Jurkat, Clone E6-1 (cell line): ENCODE measurements at regions not wholly inside any gene's neighbourhood (a gene's known extent, or its start where the extent isn't known, plus 50 kb on each side); places are given as distances from the start of the nearest gene placed in this dataset.

Source experiments
- DNase-seq: peaks from one replicate; pipeline ENCODE4 v3.0.0-alpha.2; 2011; ENCODE audit warnings: low read depth, low spot score
- H3K4me3 ChIP-seq: 2 replicates; pipeline ENCODE4 v1.5.1; 2011; ENCODE audit warnings: mild to moderate bottlenecking, low read length, control low read depth, moderate library complexity

DNA sequence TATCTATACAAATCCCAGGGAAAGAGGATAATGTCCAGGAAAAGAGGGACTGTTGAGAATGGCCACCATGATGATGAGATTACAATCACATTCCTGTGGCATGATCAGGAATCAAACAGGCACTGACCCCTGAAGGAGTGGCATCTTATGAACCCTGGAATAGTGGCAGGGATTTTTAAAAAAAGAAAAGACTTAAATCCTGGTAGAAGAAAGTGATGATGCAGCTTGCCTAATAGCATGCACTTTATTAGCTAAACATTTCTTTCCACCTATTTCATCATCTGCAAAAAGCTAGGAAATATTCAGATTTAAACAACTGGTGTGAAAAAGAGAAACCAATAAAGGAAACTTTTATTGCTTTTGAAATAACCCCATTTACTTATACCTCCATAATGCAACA lies 87.2 kb upstream of the FSHR start:
- no peak for DNase-seq
- H3K4me3 ChIP-seq = no peak overlapping the region

DNA sequence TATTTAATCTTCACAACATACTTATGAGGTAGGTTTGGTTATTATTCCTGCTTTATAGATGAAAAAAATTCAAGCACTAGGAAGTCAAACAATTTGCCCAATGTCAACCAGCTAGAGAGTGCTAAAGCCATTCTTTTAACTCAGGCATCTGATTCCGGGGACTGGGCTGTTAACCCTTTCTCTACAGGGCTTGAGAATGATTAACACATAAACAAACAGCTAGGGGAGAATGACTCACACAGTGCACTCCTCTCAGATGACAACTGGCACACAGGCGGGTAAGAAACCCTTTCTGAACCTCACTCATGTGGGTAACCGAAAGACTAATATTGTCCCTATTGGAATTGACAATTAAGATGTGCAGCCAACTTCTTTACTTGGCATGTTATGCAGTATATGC lies 86.3 kb upstream of the FSHR start:
- H3K4me3 ChIP-seq = no peak overlapping the region
- no peak for DNase-seq

DNA sequence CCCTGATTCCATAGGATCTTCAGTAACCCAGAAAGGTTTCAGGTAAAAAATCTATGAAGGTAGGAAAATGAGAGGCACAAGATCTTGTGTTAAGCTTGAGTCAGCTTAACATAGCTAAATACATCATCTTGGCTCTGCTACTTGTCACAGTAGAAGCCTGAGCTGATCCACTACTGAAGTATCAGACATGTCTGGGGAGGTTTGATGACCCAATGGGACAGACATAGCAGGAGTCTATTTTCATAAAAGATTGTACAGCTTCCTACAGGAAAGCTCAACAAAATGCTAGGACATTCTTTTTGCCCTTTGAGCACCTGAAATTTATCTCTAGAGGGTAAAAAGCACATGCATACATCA lies 84.3 kb upstream of the FSHR start:
- H3K4me3 ChIP-seq = no peak overlapping the region
- DNase-seq = no peak

DNA sequence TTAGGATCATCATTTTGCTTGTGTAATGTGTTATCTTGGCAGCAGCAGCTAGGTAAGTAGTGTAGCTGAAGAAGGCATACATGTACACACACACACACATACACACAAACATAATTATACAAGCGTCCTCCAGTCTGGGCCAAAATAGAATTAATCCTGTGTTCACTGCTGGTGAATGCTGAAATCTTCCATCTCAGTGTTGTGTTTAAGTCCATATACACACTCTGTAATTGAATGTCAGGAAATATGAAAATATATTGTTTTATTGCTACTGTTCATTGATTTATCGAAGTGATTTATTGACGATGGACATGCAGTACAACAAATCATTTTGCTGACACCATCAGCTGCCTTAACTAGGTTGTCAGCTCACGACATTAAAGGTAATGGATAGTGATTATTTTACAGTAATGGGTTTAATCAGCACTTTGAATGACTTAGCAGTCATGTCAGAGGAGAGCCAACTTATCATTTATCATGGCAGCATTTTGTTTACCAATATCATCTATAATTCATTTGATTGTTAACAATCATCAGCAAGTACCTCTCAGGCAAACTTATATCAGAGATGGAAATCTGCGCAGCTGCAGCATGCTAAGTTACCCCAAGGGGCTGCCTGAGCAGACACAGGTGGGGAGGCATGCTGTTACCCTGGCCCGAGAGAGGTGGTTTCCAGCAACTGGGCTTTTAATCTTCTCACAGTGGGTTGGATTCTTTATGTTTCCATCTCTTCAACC lies 83.7 kb upstream of the FSHR start:
- no peak for DNase-seq

DNA sequence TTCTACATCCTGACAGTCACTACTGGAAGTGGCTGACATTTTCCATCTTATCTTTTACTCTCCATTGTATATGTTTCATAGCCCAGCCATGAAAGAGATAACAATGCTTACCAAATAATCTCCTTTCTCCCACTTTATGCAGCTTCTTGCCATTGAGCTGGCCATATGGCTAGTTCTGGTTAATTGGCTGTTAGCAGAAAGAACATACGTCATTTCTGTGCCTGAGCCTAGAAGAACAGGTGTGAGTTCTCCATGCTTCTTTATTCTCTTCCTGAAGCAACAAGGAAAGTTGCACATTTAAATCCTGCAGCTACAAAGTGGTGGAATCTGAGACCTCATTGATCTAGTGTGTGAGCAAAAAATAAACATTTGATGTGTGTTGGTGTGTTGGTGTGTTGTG lies 82.0 kb upstream of the FSHR start:
- no peak for DNase-seq
- no peak overlapping the region for H3K4me3 ChIP-seq

More for the DNA sequence above, 83.7 kb upstream of the FSHR start:
- H3K4me3 ChIP-seq = no peak overlapping the region

DNA sequence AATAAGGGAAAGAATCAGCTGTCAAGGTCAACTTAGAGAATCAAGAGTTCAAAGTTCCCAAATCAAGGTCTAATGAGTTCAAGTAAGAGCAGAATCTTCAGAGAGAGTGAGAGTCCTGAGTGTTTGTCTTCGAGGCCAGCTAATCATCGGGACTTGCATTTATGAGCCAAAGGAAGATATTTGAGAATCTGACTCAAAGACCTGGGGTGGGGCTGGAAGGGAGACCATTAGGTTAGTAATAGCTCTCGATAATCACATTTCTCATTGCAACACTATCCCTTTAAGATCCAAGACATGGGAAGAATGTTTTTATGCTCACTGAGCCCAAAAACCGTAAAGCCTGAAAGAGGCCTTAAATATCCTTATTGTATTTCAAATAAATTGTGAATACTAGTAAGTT lies 72.0 kb upstream of the FSHR start:
- no peak overlapping the region for H3K4me3 ChIP-seq
- no peak for DNase-seq

DNA sequence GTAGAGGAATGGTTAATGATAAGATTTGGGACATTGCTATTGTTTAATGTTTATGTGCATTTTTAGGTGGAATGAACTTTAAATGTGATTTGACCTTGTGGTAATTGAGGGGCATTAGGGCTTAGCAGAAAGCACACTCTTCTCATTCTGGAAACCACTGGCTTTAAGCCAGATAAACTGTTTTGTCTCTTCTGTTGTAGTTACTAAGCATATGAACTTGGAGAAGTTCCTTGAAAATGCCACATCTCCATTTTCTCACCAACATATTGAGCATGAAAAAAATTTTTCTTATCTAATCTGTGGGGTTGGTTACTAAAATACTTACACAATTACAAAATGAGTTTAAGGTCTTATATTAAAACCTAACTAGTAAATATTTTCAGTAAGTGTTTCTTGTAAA lies 70.8 kb upstream of the FSHR start:
- DNase-seq = no peak

DNA sequence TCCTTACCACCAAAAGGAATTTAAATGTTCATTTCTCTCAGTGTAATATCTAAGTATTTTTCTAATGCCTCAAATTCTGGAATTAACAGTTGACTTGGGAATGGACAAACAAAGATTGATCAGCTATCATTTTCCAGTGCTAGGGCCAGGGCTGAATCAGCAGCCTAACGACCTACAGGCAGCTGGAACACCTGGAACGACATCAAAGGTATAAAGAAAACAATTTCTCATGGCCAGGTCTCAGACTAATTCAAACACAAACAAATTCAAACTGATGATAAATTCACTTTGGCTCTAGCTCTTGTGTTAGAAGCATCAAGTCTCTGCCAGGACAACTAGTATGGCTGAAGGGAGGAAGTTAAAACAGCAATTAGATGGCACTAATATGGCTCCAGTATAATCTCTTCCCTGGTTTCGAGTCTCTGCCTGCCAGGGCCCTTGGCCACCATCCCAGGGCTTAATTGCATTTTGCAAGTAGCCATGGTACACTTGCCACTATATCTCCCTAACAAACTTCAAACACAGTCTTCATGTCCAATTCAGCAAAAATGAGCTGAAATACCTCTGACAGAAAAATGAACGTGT lies 70.2 kb upstream of the FSHR start:
- no peak overlapping the region for H3K4me3 ChIP-seq
- no peak for DNase-seq

More for the DNA sequence above, 70.8 kb upstream of the FSHR start:
- no peak overlapping the region for H3K4me3 ChIP-seq

DNA sequence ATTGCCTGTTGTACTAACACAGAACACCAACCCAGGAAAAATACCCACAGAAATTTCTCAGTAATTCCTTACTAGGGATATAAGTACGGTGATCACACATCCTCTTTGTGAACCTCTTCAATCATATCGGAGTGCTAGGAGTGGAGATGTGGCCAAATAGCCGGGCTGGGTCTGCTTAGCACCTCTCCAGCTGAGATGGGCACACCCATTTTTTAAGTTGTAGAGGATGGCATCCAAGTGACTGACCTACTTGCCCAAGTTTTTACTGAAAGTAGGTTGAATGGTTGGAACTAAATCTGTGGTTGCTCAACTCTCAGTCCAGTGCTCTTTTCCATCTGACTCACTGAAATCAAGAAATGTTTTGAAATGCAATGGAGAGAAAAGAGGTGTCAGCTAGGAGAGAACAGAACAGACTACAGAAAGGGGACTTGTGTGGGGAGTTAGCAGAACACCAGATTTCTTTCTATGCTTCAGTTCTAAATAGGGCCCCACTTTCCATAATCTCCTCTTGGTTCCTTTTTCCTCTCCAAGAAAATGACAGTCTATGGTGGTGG lies 68.7 kb upstream of the FSHR start:
- DNase-seq = no peak
- H3K4me3 ChIP-seq = no peak overlapping the region

DNA sequence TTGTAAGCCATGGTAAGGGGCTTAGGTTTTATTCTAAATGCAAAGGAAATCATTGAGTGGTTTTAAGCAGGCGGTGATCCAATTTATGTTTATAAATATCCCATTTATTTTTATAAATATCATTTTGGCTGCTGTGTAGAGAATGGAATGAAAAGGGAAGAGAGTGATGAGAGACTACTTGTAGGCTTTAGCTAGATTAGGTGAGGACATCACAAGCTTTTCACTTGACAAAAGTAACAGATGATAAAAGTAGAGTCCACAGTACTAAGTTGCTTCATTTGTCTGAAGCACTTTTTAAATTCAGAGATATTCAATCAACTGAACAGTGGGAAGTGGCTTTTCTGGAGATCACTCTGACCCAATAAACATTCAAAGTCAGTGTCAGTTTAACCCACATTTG lies 65.4 kb upstream of the FSHR start:
- DNase-seq = no peak
- H3K4me3 ChIP-seq = no peak overlapping the region

DNA sequence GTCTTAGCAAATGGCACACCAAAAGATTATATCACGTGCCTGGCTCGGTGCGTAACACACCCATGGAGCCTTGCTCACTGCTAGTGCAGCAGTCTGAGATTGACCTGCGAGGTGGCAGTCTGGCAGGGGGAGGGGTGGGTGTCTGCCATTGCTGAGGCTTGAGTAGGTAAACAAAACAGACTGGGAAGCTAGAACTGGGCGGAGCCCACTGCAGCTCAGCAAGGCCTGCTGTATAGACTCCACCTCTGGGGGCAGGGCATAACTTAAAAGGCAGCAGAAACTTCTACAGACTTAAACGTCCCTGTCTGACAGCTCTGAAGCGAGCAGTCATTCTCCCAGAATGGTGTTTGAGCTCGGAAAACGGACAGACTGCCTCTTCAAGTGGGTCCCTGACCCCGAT lies 55.9 kb upstream of the FSHR start:
- peak; percentile 1 for DNase-seq
- no peak overlapping the region for H3K4me3 ChIP-seq

DNA sequence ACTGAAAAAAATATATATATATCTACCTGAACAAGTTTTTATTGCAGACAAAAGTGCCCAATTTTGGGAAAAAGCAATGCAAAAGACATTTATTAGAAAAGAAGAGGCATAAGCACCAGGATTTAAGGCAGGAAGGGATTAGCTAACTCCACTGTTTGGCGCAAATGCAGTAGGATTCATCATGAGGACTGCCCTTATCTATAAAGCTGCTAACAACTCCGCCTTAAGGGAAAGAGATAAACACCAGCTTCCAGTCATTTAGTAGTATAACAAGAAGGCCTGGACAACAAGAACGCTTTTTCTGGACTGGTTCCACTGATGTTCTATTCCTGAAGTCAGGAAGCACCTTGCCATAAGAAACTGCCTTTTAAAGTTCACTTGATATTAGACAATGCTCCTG lies 52.9 kb upstream of the FSHR start:
- no peak overlapping the region for H3K4me3 ChIP-seq
- DNase-seq = no peak
